Thyroid gland (tissue), 4 donors: ENCODE measurements at regions not wholly inside any gene's neighbourhood (a gene's known extent, or its start where the extent isn't known, plus 50 kb on each side); places are given as distances from the start of the nearest gene placed in this dataset.

Source experiments
- CTCF ChIP-seq, 6 experiments: fragments of 200-600 bp in 3 of 6; fragments of 450-650 bp in 3 of 6; sonication (generic) in 3 of 6; IDR thresholded peaks; one replicate each; pipeline ENCODE4 v1.5.1; 2016 to 2019; ENCODE audit warnings: antibody characterized with exemption in 6 of 6, mild to moderate bottlenecking in 2 of 6, inconsistent platforms in 1 of 6, moderate library complexity in 1 of 6
- POLR2A ChIP-seq, 2 donors: fragments of 450-650 bp; IDR thresholded peaks; one replicate each; pipeline ENCODE4 v1.6.1; 2017; ENCODE audit warnings: antibody characterized with exemption in 2 of 2, mild to moderate bottlenecking in 2 of 2, moderate library complexity in 1 of 2

DNA sequence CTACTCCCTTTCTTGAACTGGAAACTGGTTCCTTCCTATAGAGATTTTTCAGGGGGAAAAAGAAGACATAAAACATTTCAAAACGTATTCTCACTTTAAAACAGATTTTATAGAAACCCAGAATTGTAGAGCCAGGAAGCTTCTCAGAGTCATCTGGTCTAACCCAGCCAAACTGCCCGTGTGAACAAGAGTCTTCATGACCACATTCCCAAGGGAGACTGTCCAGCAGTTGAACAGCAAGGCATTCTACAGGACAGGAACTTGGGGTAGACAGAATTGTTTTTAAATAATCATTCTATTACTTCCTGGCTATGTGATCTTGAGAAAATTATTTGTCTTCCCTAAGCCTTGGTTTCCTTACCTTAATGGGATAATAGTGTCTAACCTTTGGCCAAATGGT, 163.5 kb upstream of the IVNS1ABP start:
- no peak for TF ChIP-seq CTCF (IDR thresholded peaks at IDR 0.05)
- TF ChIP-seq POLR2A (IDR thresholded peaks at IDR 0.05), result no peak
